HCT116 (cell line): ENCODE measurements at regions not wholly inside any gene's neighbourhood (a gene's known extent, or its start where the extent isn't known, plus 50 kb on each side); places are given as distances from the start of the nearest gene placed in this dataset.

Experiments used
- ATAC-seq: fragments of 200-7000 bp; cut with Tn5 transposase; 2 replicates; pipeline ENCODE4 v1.9.1; 2020; ENCODE audit warnings: mild to moderate bottlenecking, moderate library complexity
- BruUV-seq: library from RNA; stranded (reverse); fragments of 400-500 nt; replicated peaks from 2 replicates; lab custom pipeline; 2021; lab: Mats Ljungman, UMichigan
- CTCF ChIA-PET: fragments of 300-600 bp; sonication (Branson Sonifier 250); formaldehyde crosslinking; loops from one replicate; lab custom pipeline; 2021; ENCODE audit warnings: antibody characterized with exemption; lab: Charles Lee
- POLR2A ChIA-PET: fragments of 300-600, 350-600 bp; sonication (Branson Sonifier 250); formaldehyde crosslinking; loops from one replicate; lab custom pipeline; 2021; ENCODE audit warnings: antibody characterized with exemption; lab: Charles Lee
- RAD21 ChIA-PET, 2 experiments: fragments of 300-600 bp; sonication (Branson Sonifier 250); formaldehyde crosslinking; loops; one replicate each; lab custom pipeline; 2023; ENCODE audit warnings: low total read pairs in 2 of 2; ENCODE audit not compliant: uncharacterized antibody in 2 of 2, unreplicated experiment in 2 of 2, low non-redundant PET in 1 of 2; lab: Charles Lee
- DNase-seq: peaks from one replicate; pipeline ENCODE4 v3.0.0-alpha.2; 2010; ENCODE audit warnings: low read depth, low spot score
- H2AFZ ChIP-seq: fragments of 200-600 bp; shearing (Covaris generic), sonication (generic); 2 replicates; pipeline ENCODE4 v1.6.1; 2017; ENCODE audit warnings: low read depth, mixed run types, mixed read lengths, antibody characterized with exemption, low read length; ENCODE audit not compliant: poor library complexity, severe bottlenecking
- H3K27ac ChIP-seq: 2 replicates; pipeline ENCODE4 v1.5.1; 2012; ENCODE audit warnings: low read depth, low read length
- H3K27me3 ChIP-seq: fragments of 200-600 bp; sonication (generic); 2 replicates; pipeline ENCODE4 v1.6.1; 2016; ENCODE audit warnings: mixed run types, low read length, mixed read lengths; ENCODE audit not compliant: insufficient read depth
- H3K36me3 ChIP-seq, 2 experiments: fragments of 200-500 bp in 1 of 2; fragments of 200-600 bp in 1 of 2; sonication (Bioruptor generic) in 1 of 2; sonication (generic) in 1 of 2; 2 replicates each; pipeline versions ENCODE4 v1.5.1 to v1.6.1; 2014 to 2016; ENCODE audit warnings: low read length in 2 of 2, inconsistent platforms in 1 of 2, mixed read lengths in 1 of 2, mixed run types in 1 of 2; ENCODE audit not compliant: insufficient read depth in 2 of 2, control insufficient read depth in 1 of 2
- H3K4me1 ChIP-seq, 2 experiments: fragments of 200-600 bp in 1 of 2; sonication (generic) in 1 of 2; 2 replicates each; pipeline versions ENCODE4 v1.5.1 to v1.6.1; 2012 to 2017; ENCODE audit warnings: low read length in 2 of 2, inconsistent platforms in 1 of 2, mild to moderate bottlenecking in 1 of 2, mixed read lengths in 1 of 2, mixed run types in 1 of 2, moderate library complexity in 1 of 2; ENCODE audit not compliant: insufficient read depth in 2 of 2, control insufficient read depth in 1 of 2
- H3K4me2 ChIP-seq: fragments of 200-600 bp; sonication (generic); 2 replicates; pipeline ENCODE4 v1.6.1; 2017; ENCODE audit warnings: mixed run types, low read length, mixed read lengths
- H3K4me3 ChIP-seq, 2 experiments: fragments of 200-600 bp in 1 of 2; sonication (generic) in 1 of 2; replicated peaks in 1 of 2; 2 replicates each; pipeline ENCODE4 v1.5.1; 2011 to 2016; ENCODE audit warnings: low read length in 2 of 2, control low read depth in 1 of 2, low read depth in 1 of 2, mild to moderate bottlenecking in 1 of 2, mixed read lengths in 1 of 2, mixed run types in 1 of 2
- H3K79me2 ChIP-seq: fragments of 200-600 bp; sonication (generic); 2 replicates; pipeline ENCODE4 v1.6.1; 2017; ENCODE audit warnings: mild to moderate bottlenecking, mixed run types, low read length, moderate library complexity, mixed read lengths; ENCODE audit not compliant: insufficient read depth
- H3K9ac ChIP-seq: fragments of 200-600 bp; sonication (generic); 2 replicates; pipeline ENCODE4 v1.6.1; 2016; ENCODE audit warnings: low read length, mixed read lengths
- H3K9me2 ChIP-seq: fragments of 200-600 bp; sonication (generic), shearing (Covaris generic); 2 replicates; pipeline ENCODE4 v1.6.1; 2017; ENCODE audit warnings: mixed run types, mild to moderate bottlenecking, moderate library complexity; ENCODE audit not compliant: insufficient read depth
- H3K9me3 ChIP-seq, 2 experiments: fragments of 200-500 bp in 1 of 2; fragments of 200-600 bp in 1 of 2; sonication (Bioruptor generic) in 1 of 2; sonication (generic) in 1 of 2; 2 replicates each; pipeline ENCODE4 v1.6.1; 2014 to 2017; ENCODE audit warnings: low read length in 2 of 2, mixed read lengths in 2 of 2, inconsistent platforms in 1 of 2, low read depth in 1 of 2, mild to moderate bottlenecking in 1 of 2, mixed run types in 1 of 2, moderate library complexity in 1 of 2; ENCODE audit not compliant: control insufficient read depth in 1 of 2, insufficient read depth in 1 of 2
- H4K20me1 ChIP-seq: fragments of 200-600 bp; sonication (generic), shearing (Covaris generic); 2 replicates; pipeline ENCODE4 v1.6.1; 2017; ENCODE audit warnings: mixed run types, mild to moderate bottlenecking, moderate library complexity; ENCODE audit not compliant: insufficient read depth
- CBX3 ChIP-seq: IDR thresholded peaks from 2 replicates; pipeline ENCODE4 v1.6.1; 2012; ENCODE audit warnings: low read depth
- CEBPB ChIP-seq: IDR thresholded peaks from 2 replicates; pipeline ENCODE4 v1.6.1; 2012; ENCODE audit warnings: low read depth
- CTCF ChIP-seq, 3 experiments: fragments of 200-600 bp in 1 of 3; sonication (generic) in 1 of 3; IDR thresholded peaks in 2 of 3; conservative IDR thresholded peaks in 1 of 3; 2 replicates each; pipeline ENCODE4 v1.5.1; 2012 to 2017; ENCODE audit warnings: low read depth in 2 of 3, low read length in 2 of 3, antibody characterized with exemption in 1 of 3, borderline replicate concordance in 1 of 3, control low read depth in 1 of 3, mild to moderate bottlenecking in 1 of 3, mixed read lengths in 1 of 3, mixed run types in 1 of 3, moderate library complexity in 1 of 3; ENCODE audit not compliant: insufficient read depth in 1 of 3
- EGR1 ChIP-seq: IDR thresholded peaks from 2 replicates; pipeline ENCODE4 v1.6.1; 2012; ENCODE audit warnings: low read depth
- ELF1 ChIP-seq: IDR thresholded peaks from 2 replicates; pipeline ENCODE4 v1.6.1; 2012; ENCODE audit warnings: low read depth, borderline replicate concordance
- EZH2 ChIP-seq: fragments of 200-600 bp; sonication (generic); IDR thresholded peaks from 2 replicates; pipeline ENCODE4 v1.6.1; 2017; ENCODE audit warnings: antibody characterized with exemption, mixed run types
- EZH2phosphoT487 ChIP-seq: fragments of 200-600 bp; IDR thresholded peaks from 2 replicates; pipeline ENCODE4 v1.6.1; 2018; ENCODE audit warnings: antibody characterized with exemption, borderline replicate concordance
- FOSL1 ChIP-seq: IDR thresholded peaks from 2 replicates; pipeline ENCODE4 v1.6.1; 2012; ENCODE audit warnings: low read depth
- JUND ChIP-seq: IDR thresholded peaks from 2 replicates; pipeline ENCODE4 v1.6.1; 2012
- POLR2AphosphoS5 ChIP-seq: IDR thresholded peaks from 2 replicates; pipeline ENCODE4 v1.6.1; 2011; ENCODE audit warnings: mild to moderate bottlenecking, low read depth, low read length, moderate library complexity
- REST ChIP-seq: IDR thresholded peaks from 2 replicates; pipeline ENCODE4 v1.6.1; 2012; ENCODE audit warnings: low read depth
- SIN3A ChIP-seq: IDR thresholded peaks from 2 replicates; pipeline ENCODE4 v1.6.1; 2012; ENCODE audit warnings: low read depth
- SRF ChIP-seq: IDR thresholded peaks from 2 replicates; pipeline ENCODE4 v1.6.1; 2012; ENCODE audit warnings: low read depth
- TCF7L2 ChIP-seq: IDR thresholded peaks from 2 replicates; pipeline ENCODE4 v1.7.0; 2011; ENCODE audit warnings: borderline replicate concordance, inconsistent platforms; ENCODE audit not compliant: insufficient read depth, insufficient read length; ENCODE audit errors: extremely low read depth
- YY1 ChIP-seq: IDR thresholded peaks from 2 replicates; pipeline ENCODE4 v1.6.1; 2011; ENCODE audit warnings: low read length, low read depth, moderate library complexity, mild to moderate bottlenecking; ENCODE audit not compliant: insufficient replicate concordance; ENCODE audit errors: extremely low read depth
- ZFX ChIP-seq: fragments of 450-650 bp; IDR thresholded peaks from 2 replicates; pipeline ENCODE4 v1.6.1; 2017
- ZNF274 ChIP-seq: fragments of 200-500 bp; sonication (Bioruptor generic); IDR thresholded peaks from 2 replicates; pipeline ENCODE4 v1.6.1; 2014; ENCODE audit warnings: mild to moderate bottlenecking, low read depth, low read length, inconsistent platforms
- intact Hi-C: fragments of 100-400 bp; cut with micrococcal nuclease; formaldehyde crosslinking; loops from 2 replicates; pipeline ENCODE4 v1.10.0; 2022

- Histone ChIP-seq H3K4me2 (no peak overlapping the region), H3K27ac (no peak overlapping the region), H2AFZ (no peak overlapping the region), H3K9me3 (0 out of 4 replicates have a peak, but pooled peaks cover 0 to 3% of the 10 kb centered on the region in 2 experiments), H3K9ac (no peak overlapping the region), H3K27me3 (no peaks in the 10 kb centered on the region), H3K4me3 (no peak overlapping the region), H4K20me1 (no peaks in the 10 kb centered on the region), H3K36me3 (no peaks in the 10 kb centered on the region), H3K9me2 (no peaks in the 10 kb centered on the region), H3K4me1 (no peaks in the 10 kb centered on the region), H3K79me2 (no peaks in the 10 kb centered on the region)
- no peak for ATAC-seq
- RAD21 ChIA-PET, result no interaction called here
- intact Hi-C loops, result no loop called here
- CTCF ChIA-PET, result no interaction called here
- DNase-seq, result no peak
- BruUV-seq, result no TSS peak
- TF ChIP-seq EGR1, result no peak
- no peak for TF ChIP-seq SRF
- no peak for TF ChIP-seq SIN3A
- no peak for TF ChIP-seq EZH2phosphoT487
- POLR2A ChIA-PET, result no interaction called here
These were observed 201.9 kb upstream of the NECTIN3 start for GRCh38 chr3:110869736-110870135.

- no peaks in the 10 kb centered on the region for H3K27me3 ChIP-seq
- H3K4me2 ChIP-seq, result no peak overlapping the region
- H3K9me2 ChIP-seq, result no peaks in the 10 kb centered on the region
- ChIA-PET CTCF (interaction anchor here (0.6 kb wide), 1 partner anchor 9 kb away, joined by 3 read pairs; no protein-coding TSS in a partner anchor), POLR2A (no interaction called here), RAD21 (no interaction called here)
- H4K20me1 ChIP-seq, result no peaks in the 10 kb centered on the region
- no peak for DNase-seq
- no peak overlapping the region for H2AFZ ChIP-seq
- no peak overlapping the region for H3K9ac ChIP-seq
- H3K79me2 ChIP-seq, result no peaks in the 10 kb centered on the region
- H3K36me3 ChIP-seq, result no peaks in the 10 kb centered on the region
- 0 out of 4 replicates have a peak, but pooled peaks cover 0 to 7% of the 10 kb centered on the region in 2 experiments for H3K9me3 ChIP-seq
- TF ChIP-seq REST, result no peak
- TF ChIP-seq JUND, result no peak
- TF ChIP-seq ZFX, result no peak
- no peak for TF ChIP-seq EZH2
- no peak for TF ChIP-seq FOSL1
- TF ChIP-seq TCF7L2, result no peak
- TF ChIP-seq POLR2AphosphoS5, result no peak
- TF ChIP-seq CTCF (IDR thresholded peaks at IDR 0.05 in 2 of 3, conservative IDR thresholded peaks at IDR 0.05 in 1 of 3; ENCODE audit: borderline replicate concordance in 1 of 3, insufficient read depth in 1 of 3, low read depth in 2 of 3, low read length in 2 of 3), result no peak
- no peak for TF ChIP-seq SRF
- TF ChIP-seq ELF1, result no peak
- no peak for TF ChIP-seq EGR1
- no peak for TF ChIP-seq CBX3
- TF ChIP-seq EZH2phosphoT487, result no peak
- TF ChIP-seq SIN3A, result no peak
- no peak for TF ChIP-seq ZNF274
- no peak for TF ChIP-seq YY1
- no peak for TF ChIP-seq CEBPB
- no peak overlapping the region for H3K4me3 ChIP-seq
- H3K4me1 ChIP-seq, result no peaks in the 10 kb centered on the region
- no TSS peak for BruUV-seq
- H3K27ac ChIP-seq, result no peak overlapping the region
- intact Hi-C loops, result no loop called here
- ATAC-seq, result no peak
These were observed 199.7 kb upstream of the NECTIN3 start for GRCh38 chr3:110871869-110872268.
